HL-60 (cell line): ENCODE measurements at regions not wholly inside any gene's neighbourhood (a gene's known extent, or its start where the extent isn't known, plus 50 kb on each side); places are given as distances from the start of the nearest gene placed in this dataset.

Experiments used
- DNase-seq, 2 experiments: peaks; one replicate each; pipeline ENCODE4 v3.0.0-alpha.2; 2010 to 2020; ENCODE audit warnings: low read depth in 1 of 2, low spot score in 1 of 2
- H3K27ac ChIP-seq: fragments of 250-450 bp; sonication (Bioruptor Pico); replicated peaks from 2 replicates; pipeline ENCODE4 v1.5.1; 2020; ENCODE audit warnings: mild to moderate bottlenecking, moderate library complexity
- H3K27me3 ChIP-seq: fragments of 250-450 bp; sonication (Bioruptor Pico); 2 replicates; pipeline ENCODE4 v1.5.1; 2021; ENCODE audit warnings: mild to moderate bottlenecking, moderate library complexity; ENCODE audit not compliant: insufficient read depth, poor library complexity, severe bottlenecking
- H3K4me3 ChIP-seq: replicated peaks from 2 replicates; pipeline ENCODE4 v1.5.1; 2011; ENCODE audit warnings: mild to moderate bottlenecking, control low read depth, low read length; ENCODE audit not compliant: insufficient read depth
- CTCF ChIP-seq: IDR thresholded peaks from one replicate; pipeline ENCODE4 v1.5.1; 2011; ENCODE audit warnings: low read length, control low read depth, inconsistent platforms; ENCODE audit not compliant: insufficient read depth
- GABPA ChIP-seq: IDR thresholded peaks from 2 replicates; pipeline ENCODE4 v1.6.1; 2012; ENCODE audit warnings: low read depth
- POLR2AphosphoS5 ChIP-seq: IDR thresholded peaks from 2 replicates; pipeline ENCODE4 v1.6.1; 2012; ENCODE audit warnings: low read depth
- REST ChIP-seq: IDR thresholded peaks from 2 replicates; pipeline ENCODE4 v1.6.1; 2012; ENCODE audit warnings: low read depth; ENCODE audit not compliant: insufficient replicate concordance
- SPI1 ChIP-seq: IDR thresholded peaks from 2 replicates; pipeline ENCODE4 v1.6.1; 2012; ENCODE audit warnings: low read depth, mild to moderate bottlenecking, borderline replicate concordance

- TF ChIP-seq POLR2AphosphoS5 (no peak), GABPA (no peak), REST (peak; percentile 89), SPI1 (no peak), CTCF (no peak)
- Histone ChIP-seq H3K4me3 (no peak overlapping the region), H3K27me3 (no peaks in the 10 kb centered on the region), H3K27ac (no peak overlapping the region)
- DNase-seq = no peak
Observed at GRCh38 chr22:26922806-26923205, 265.4 kb downstream of the MIAT start.

GRCh38 chr22:26923531-26923930 is 266.1 kb downstream of the MIAT start:
- no peak for TF ChIP-seq REST
- TF ChIP-seq SPI1 = no peak
- no peak for TF ChIP-seq GABPA
- TF ChIP-seq CTCF = no peak
- TF ChIP-seq POLR2AphosphoS5 = no peak
- H3K4me3 ChIP-seq = no peak overlapping the region
- H3K27me3 ChIP-seq = no peaks in the 10 kb centered on the region
- no peak for DNase-seq
- no peak overlapping the region for H3K27ac ChIP-seq

GRCh38 chr22:26927821-26928220 is 270.4 kb downstream of the MIAT start:
- no peak overlapping the region for H3K27ac ChIP-seq
- TF ChIP-seq REST = no peak
- TF ChIP-seq GABPA = no peak
- no peak for TF ChIP-seq POLR2AphosphoS5
- no peak for TF ChIP-seq CTCF
- no peak for TF ChIP-seq SPI1
- no peak overlapping the region for H3K4me3 ChIP-seq
- DNase-seq = no peak
- peaks cover 4% of the 10 kb centered on the region for H3K27me3 ChIP-seq
